Neural progenitor cell (in vitro differentiated cells): ENCODE measurements at regions not wholly inside any gene's neighbourhood (a gene's known extent, or its start where the extent isn't known, plus 50 kb on each side); places are given as distances from the start of the nearest gene placed in this dataset.

Experiments
- DNase-seq: peaks from one replicate; pipeline ENCODE4 v3.0.0-alpha.2; 2016; ENCODE audit warnings: low spot score
- H2AFZ ChIP-seq: fragments of 200-600 bp; sonication (generic); replicated peaks from 2 replicates; pipeline ENCODE4 v1.6.1; 2016; ENCODE audit warnings: antibody characterized with exemption
- H3F3A ChIP-seq: fragments of 200-600 bp; sonication (generic); 2 replicates; pipeline ENCODE4 v1.6.1; 2016; ENCODE audit warnings: antibody characterized with exemption, low read depth
- H3K27ac ChIP-seq: fragments of 200-600 bp; sonication (generic); 2 replicates; pipeline ENCODE4 v1.5.1; 2016; ENCODE audit warnings: mild to moderate bottlenecking
- H3K27me3 ChIP-seq: fragments of 200-600 bp; sonication (generic); 2 replicates; pipeline ENCODE4 v1.6.1; 2016; ENCODE audit warnings: mild to moderate bottlenecking, moderate library complexity
- H3K36me3 ChIP-seq: fragments of 200-600 bp; sonication (generic); 2 replicates; pipeline ENCODE4 v1.5.1; 2016
- H3K4me1 ChIP-seq: fragments of 200-600 bp; sonication (generic); 2 replicates; pipeline ENCODE4 v1.6.1; 2016; ENCODE audit warnings: mixed run types
- H3K4me2 ChIP-seq: fragments of 200-600 bp; sonication (generic); 2 replicates; pipeline ENCODE4 v1.6.1; 2016
- H3K4me3 ChIP-seq: fragments of 200-600 bp; sonication (generic); 2 replicates; pipeline ENCODE4 v1.5.1; 2016
- H3K79me2 ChIP-seq: fragments of 200-600 bp; sonication (generic); 2 replicates; pipeline ENCODE4 v1.6.1; 2016; ENCODE audit warnings: low read depth
- H3K9ac ChIP-seq: fragments of 200-600 bp; sonication (generic); 2 replicates; pipeline ENCODE4 v1.6.1; 2016
- H3K9me3 ChIP-seq: fragments of 200-600 bp; sonication (generic); 2 replicates; pipeline ENCODE4 v1.5.1; 2016; ENCODE audit warnings: low read depth
- H4K20me1 ChIP-seq: fragments of 200-600 bp; sonication (generic); 2 replicates; pipeline ENCODE4 v1.6.1; 2016; ENCODE audit warnings: low read depth
- H3K27ac Mint-ChIP-seq: 3 replicates; pipeline ENCODE4 v1.8.0; 2021; ENCODE audit warnings: mixed read lengths
- H3K27me3 Mint-ChIP-seq: 2 replicates; pipeline ENCODE4 v1.8.0; 2022; ENCODE audit warnings: low read depth, mild to moderate bottlenecking, inconsistent platforms, moderate library complexity, mixed read lengths; ENCODE audit not compliant: insufficient read depth
- H3K36me3 Mint-ChIP-seq: 3 replicates; pipeline ENCODE4 v1.8.0; 2021; ENCODE audit warnings: mixed read lengths
- H3K4me1 Mint-ChIP-seq: 3 replicates; pipeline ENCODE4 v1.8.0; 2021; ENCODE audit warnings: mixed read lengths
- H3K4me3 Mint-ChIP-seq: 3 replicates; pipeline ENCODE4 v1.8.0; 2021; ENCODE audit warnings: mild to moderate bottlenecking, moderate library complexity, mixed read lengths
- H3K9me3 Mint-ChIP-seq: 3 replicates; pipeline ENCODE4 v1.8.0; 2020; ENCODE audit warnings: mixed read lengths
- EZH2 ChIP-seq: fragments of 200-600 bp; sonication (generic); IDR thresholded peaks from 2 replicates; pipeline ENCODE4 v1.6.1; 2017; ENCODE audit warnings: antibody characterized with exemption, mild to moderate bottlenecking, moderate library complexity
- EZH2phosphoT487 ChIP-seq: fragments of 200-600 bp; sonication (generic); IDR thresholded peaks from 2 replicates; pipeline ENCODE4 v1.6.1; 2017; ENCODE audit warnings: antibody characterized with exemption
- TF ChIP-seq, protein P1 (sequence below): fragments of 200-600 bp; sonication (generic); IDR thresholded peaks from 2 replicates; pipeline ENCODE4 v1.5.1; 2017; ENCODE audit warnings: antibody characterized with exemption, mild to moderate bottlenecking

DNA sequence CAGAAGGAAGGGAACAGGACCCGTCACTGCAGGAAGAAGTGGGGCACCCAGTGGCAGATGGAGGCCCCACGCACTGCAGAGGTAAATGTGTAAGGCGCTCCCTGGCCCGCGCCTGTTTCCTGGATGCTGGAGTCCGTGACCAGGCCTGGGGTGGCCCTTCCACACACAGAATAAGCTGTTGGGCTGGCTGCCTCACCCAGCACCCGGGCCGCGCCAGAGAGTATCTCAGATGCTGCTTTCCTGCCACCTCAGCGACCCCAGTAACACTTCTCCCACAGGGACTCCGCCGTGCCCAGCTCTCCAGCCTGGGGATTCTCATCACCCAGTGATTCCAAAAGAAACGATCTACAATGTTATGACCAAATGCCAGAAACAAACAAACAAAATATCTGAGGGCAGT, 1993.1 kb downstream of the TP53TG3F start:
- Histone ChIP-seq H3K27ac (no peak overlapping the region), H3K9ac (no peak overlapping the region), H3K4me2 (no peak overlapping the region), H3K36me3 (no peaks in the 10 kb centered on the region), H3K4me3 (no peak overlapping the region), H3K9me3 (peaks cover 8% of the 10 kb centered on the region), H3K27me3 (no peaks in the 10 kb centered on the region), H3K79me2 (no peaks in the 10 kb centered on the region), H3F3A (no peaks in the 10 kb centered on the region), H2AFZ (no peak overlapping the region), H4K20me1 (no peaks in the 10 kb centered on the region), H3K4me1 (no peaks in the 10 kb centered on the region)
- Mint-ChIP-seq H3K27ac (no peak overlapping the region), H3K4me1 (no peaks in the 10 kb centered on the region), H3K9me3 (peaks cover 68% of the 10 kb centered on the region), H3K27me3 (peaks cover 3% of the 10 kb centered on the region), H3K36me3 (no peaks in the 10 kb centered on the region), H3K4me3 (no peak overlapping the region)
- TF ChIP-seq EZH2 (no peak), EZH2phosphoT487 (no peak)
- TF ChIP-seq, protein P1, sequence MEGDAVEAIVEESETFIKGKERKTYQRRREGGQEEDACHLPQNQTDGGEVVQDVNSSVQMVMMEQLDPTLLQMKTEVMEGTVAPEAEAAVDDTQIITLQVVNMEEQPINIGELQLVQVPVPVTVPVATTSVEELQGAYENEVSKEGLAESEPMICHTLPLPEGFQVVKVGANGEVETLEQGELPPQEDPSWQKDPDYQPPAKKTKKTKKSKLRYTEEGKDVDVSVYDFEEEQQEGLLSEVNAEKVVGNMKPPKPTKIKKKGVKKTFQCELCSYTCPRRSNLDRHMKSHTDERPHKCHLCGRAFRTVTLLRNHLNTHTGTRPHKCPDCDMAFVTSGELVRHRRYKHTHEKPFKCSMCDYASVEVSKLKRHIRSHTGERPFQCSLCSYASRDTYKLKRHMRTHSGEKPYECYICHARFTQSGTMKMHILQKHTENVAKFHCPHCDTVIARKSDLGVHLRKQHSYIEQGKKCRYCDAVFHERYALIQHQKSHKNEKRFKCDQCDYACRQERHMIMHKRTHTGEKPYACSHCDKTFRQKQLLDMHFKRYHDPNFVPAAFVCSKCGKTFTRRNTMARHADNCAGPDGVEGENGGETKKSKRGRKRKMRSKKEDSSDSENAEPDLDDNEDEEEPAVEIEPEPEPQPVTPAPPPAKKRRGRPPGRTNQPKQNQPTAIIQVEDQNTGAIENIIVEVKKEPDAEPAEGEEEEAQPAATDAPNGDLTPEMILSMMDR: no peak
- no peak for DNase-seq

- Mint-ChIP-seq H3K36me3 (no peaks in the 10 kb centered on the region), H3K4me3 (no peak overlapping the region), H3K27ac (no peak overlapping the region), H3K9me3 (peaks cover 35% of the 10 kb centered on the region), H3K27me3 (no peaks in the 10 kb centered on the region), H3K4me1 (no peaks in the 10 kb centered on the region)
- Histone ChIP-seq H3K4me2 (no peak overlapping the region), H4K20me1 (no peaks in the 10 kb centered on the region), H3K4me1 (no peaks in the 10 kb centered on the region), H3K4me3 (no peak overlapping the region), H3K36me3 (no peaks in the 10 kb centered on the region), H3K27me3 (no peaks in the 10 kb centered on the region), H3F3A (no peaks in the 10 kb centered on the region), H2AFZ (no peak overlapping the region), H3K27ac (no peak overlapping the region), H3K9ac (no peak overlapping the region), H3K79me2 (no peaks in the 10 kb centered on the region), H3K9me3 (peaks cover 15% of the 10 kb centered on the region)
- TF ChIP-seq, protein P1: no peak
- no peak for TF ChIP-seq EZH2phosphoT487
- no peak for TF ChIP-seq EZH2
- no peak for DNase-seq
Observed at GRCh38 chr16:35463358-35463757, 2003.9 kb downstream of the TP53TG3F start.

DNA sequence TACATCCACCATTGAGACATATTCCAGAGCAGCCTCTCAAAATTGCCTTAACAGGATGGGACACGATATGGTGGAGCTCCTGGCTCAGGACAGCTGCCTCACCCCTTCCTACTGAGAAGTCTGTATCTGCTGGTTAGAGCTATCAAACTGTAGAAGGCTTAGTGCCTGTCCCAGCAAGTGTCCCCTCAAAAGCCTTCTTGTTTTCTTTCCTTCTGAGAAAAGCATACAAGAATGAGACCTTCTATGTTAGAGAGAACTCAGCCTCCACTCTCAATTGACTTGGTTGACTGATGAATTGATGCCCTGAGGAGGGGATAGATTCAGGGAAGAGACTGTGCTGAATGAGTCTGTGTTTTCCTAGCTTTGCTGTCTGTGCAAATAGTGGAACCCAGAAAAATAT, 2020.9 kb downstream of the TP53TG3F start:
- Mint-ChIP-seq H3K27ac (no peak overlapping the region), H3K27me3 (peaks cover 2% of the 10 kb centered on the region), H3K9me3 (peaks cover 39% of the 10 kb centered on the region)

More for the DNA sequence above, 2020.9 kb downstream of the TP53TG3F start:
- Mint-ChIP-seq H3K4me3 (no peak overlapping the region), H3K4me1 (no peaks in the 10 kb centered on the region), H3K36me3 (no peaks in the 10 kb centered on the region)
- no peaks in the 10 kb centered on the region for H3K27me3 ChIP-seq
- H3K27ac ChIP-seq: no peak overlapping the region
- no peak for DNase-seq
- H3K4me1 ChIP-seq: no peaks in the 10 kb centered on the region
- no peaks in the 10 kb centered on the region for H3K36me3 ChIP-seq
- no peaks in the 10 kb centered on the region for H3F3A ChIP-seq
- H3K4me3 ChIP-seq: no peak overlapping the region
- H3K9me3 ChIP-seq: peaks cover 40% of the 10 kb centered on the region
- no peak overlapping the region for H3K9ac ChIP-seq
- TF ChIP-seq, protein P1: no peak
- no peak for TF ChIP-seq EZH2
- no peak for TF ChIP-seq EZH2phosphoT487
- H3K79me2 ChIP-seq: no peaks in the 10 kb centered on the region
- no peak overlapping the region for H3K4me2 ChIP-seq
- no peak overlapping the region for H2AFZ ChIP-seq
- no peaks in the 10 kb centered on the region for H4K20me1 ChIP-seq
